HEK293T (cell line): ENCODE measurements at regions not wholly inside any gene's neighbourhood (a gene's known extent, or its start where the extent isn't known, plus 50 kb on each side); places are given as distances from the start of the nearest gene placed in this dataset.

Source experiments
- ARNT ChIP-seq: fragments of 450-650 bp; IDR thresholded peaks from 2 replicates; pipeline ENCODE4 v1.6.1; 2017; ENCODE audit warnings: mild to moderate bottlenecking
- BHLHE40 ChIP-seq: fragments of 450-650 bp; IDR thresholded peaks from 2 replicates; pipeline ENCODE4 v1.6.1; 2016; ENCODE audit warnings: mild to moderate bottlenecking, moderate library complexity, borderline replicate concordance
- ELF4 ChIP-seq: fragments of 450-650 bp; IDR thresholded peaks from 2 replicates; pipeline ENCODE4 v1.6.1; 2017; ENCODE audit warnings: antibody characterized with exemption
- FOXK2 ChIP-seq: fragments of 450-650 bp; IDR thresholded peaks from 2 replicates; pipeline ENCODE4 v1.6.1; 2016; ENCODE audit warnings: mild to moderate bottlenecking
- FOXM1 ChIP-seq: fragments of 450-650 bp; IDR thresholded peaks from 2 replicates; pipeline ENCODE4 v1.6.1; 2017; ENCODE audit warnings: mild to moderate bottlenecking, borderline replicate concordance
- HDGF ChIP-seq: fragments of 450-650 bp; IDR thresholded peaks from 2 replicates; pipeline ENCODE4 v1.6.1; 2017; ENCODE audit warnings: antibody characterized with exemption, borderline replicate concordance
- L3MBTL2 ChIP-seq: fragments of 450-650 bp; conservative IDR thresholded peaks from 2 replicates; pipeline ENCODE4 v1.6.1; 2016; ENCODE audit warnings: mild to moderate bottlenecking
- LEF1 ChIP-seq: fragments of 450-650 bp; IDR thresholded peaks from 2 replicates; pipeline ENCODE4 v1.6.1; 2017; ENCODE audit warnings: mild to moderate bottlenecking, borderline replicate concordance
- NFRKB ChIP-seq: fragments of 450-650 bp; IDR thresholded peaks from 2 replicates; pipeline ENCODE4 v1.6.1; 2016; ENCODE audit warnings: mild to moderate bottlenecking, moderate library complexity
- PKNOX1 ChIP-seq: fragments of 450-650 bp; IDR thresholded peaks from 2 replicates; pipeline ENCODE4 v1.6.1; 2016
- SP1 ChIP-seq: fragments of 450-650 bp; IDR thresholded peaks from 2 replicates; pipeline ENCODE4 v1.6.1; 2017
- SUZ12 ChIP-seq: fragments of 450-650 bp; IDR thresholded peaks from 2 replicates; pipeline ENCODE4 v1.6.1; 2016; ENCODE audit warnings: mild to moderate bottlenecking
- TARDBP ChIP-seq: fragments of 450-650 bp; IDR thresholded peaks from 2 replicates; pipeline ENCODE4 v1.6.1; 2016
- ZNF384 ChIP-seq: fragments of 450-650 bp; IDR thresholded peaks from 2 replicates; pipeline ENCODE4 v1.6.1; 2016

- TF ChIP-seq LEF1 (no peak), ARNT (no peak), FOXM1 (no peak), HDGF (no peak), NFRKB (no peak), FOXK2 (no peak), PKNOX1 (no peak), ZNF384 (no peak), ELF4 (no peak), L3MBTL2 (no peak), TARDBP (no peak), SUZ12 (no peak), BHLHE40 (no peak), SP1 (no peak)
These were observed 414.6 kb upstream of the GOT2 start for GRCh38 chr16:59148769-59149155.
